ELR (cell line): ENCODE measurements at regions not wholly inside any gene's neighbourhood (a gene's known extent, or its start where the extent isn't known, plus 50 kb on each side); places are given as distances from the start of the nearest gene placed in this dataset.

Source experiments
- DNase-seq: peaks from one replicate; pipeline ENCODE4 v3.0.0-alpha.2; 2015; ENCODE audit warnings: low read depth

DNA sequence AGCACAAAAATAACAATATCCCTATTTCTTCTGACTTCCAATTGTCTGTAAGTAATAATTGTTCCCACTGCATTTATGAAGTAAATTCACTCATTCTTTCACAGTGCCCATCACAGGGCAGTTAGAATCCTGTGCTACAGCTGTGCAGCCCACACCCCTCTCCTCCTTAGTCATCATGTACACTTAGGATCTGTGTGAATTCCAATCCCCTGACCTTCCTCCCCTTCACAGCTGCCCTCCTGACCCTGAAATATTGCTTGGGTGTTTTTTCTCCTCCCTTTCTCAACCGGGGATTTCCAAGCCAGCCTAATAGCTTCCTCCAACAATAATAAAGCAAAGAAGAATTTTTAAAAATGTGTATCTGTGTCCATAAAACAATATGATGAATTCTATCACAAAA lies 91.5 kb upstream of the BEND6 start:
- DNase-seq, result peak; percentile 93

DNA sequence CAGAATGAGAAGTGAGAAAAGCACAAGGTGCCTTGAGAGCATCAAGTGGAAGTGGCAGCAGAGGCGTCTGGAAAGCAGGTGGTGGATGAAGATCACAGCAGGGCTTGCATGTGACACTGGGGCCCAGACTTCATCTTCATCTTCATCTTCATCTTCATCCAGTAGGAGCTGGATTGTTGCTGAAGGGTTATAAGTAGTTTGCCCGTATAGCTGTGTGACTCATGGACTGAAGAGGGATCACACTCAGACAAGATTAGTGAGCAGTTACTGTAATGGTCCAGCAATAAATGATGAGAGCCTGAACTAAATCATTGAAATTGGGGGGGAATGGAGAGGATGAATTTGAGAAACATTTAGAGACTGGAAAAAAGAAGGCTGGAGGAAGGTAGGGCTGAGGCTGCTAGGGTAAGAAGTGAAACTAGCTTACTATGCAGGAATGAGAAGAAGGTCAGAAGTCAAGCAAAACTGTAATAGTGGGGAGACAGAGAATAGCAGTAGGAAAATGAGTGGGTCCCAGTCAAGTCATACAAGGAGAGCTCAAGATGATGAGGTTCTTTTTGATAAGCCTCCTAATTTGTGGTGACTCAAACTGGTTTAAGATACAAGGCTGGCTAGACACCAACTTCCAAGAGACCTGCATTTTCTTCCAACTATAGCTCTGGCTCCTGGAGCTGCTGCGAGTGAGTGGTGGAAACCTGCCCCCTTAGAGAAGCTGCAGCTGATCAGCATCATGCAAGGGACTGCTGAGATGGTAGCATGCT lies 92.3 kb upstream of the BEND6 start:
- DNase-seq, result peak; percentile 65

GRCh38 chr6:56860475-56860874 lies 94.4 kb upstream of the BEND6 start:
- DNase-seq, result peak; percentile 77

DNA sequence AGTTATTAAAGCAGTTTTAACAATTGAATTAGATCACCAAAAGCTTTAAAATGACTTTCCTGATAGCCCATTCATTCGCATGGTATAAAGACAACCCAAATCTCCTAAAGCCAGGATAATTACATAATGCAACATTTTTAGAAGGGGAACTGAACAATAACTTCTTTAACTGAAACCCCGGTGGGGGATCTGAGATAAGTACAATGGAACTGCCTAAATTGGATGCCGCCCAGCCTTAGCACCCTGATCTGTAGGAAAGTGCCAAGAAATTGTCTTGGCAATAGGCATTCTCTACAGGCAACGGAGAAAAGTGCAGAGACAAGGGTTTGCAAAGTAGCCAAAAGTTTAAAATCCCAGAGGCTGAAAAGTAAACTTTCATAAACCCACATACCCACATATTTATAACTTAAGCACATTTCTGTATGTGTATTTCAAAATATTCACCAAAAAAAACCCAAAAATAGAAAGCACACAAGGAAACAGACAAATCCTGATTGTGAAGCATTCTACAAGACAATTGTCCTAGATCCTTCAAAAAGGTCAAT lies 98.8 kb upstream of the BEND6 start:
- no peak for DNase-seq

GRCh38 chr6:56854086-56854485 lies 100.8 kb upstream of the BEND6 start:
- DNase-seq, result no peak

GRCh38 chr6:56853541-56853940 lies 101.4 kb upstream of the BEND6 start:
- DNase-seq, result no peak

DNA sequence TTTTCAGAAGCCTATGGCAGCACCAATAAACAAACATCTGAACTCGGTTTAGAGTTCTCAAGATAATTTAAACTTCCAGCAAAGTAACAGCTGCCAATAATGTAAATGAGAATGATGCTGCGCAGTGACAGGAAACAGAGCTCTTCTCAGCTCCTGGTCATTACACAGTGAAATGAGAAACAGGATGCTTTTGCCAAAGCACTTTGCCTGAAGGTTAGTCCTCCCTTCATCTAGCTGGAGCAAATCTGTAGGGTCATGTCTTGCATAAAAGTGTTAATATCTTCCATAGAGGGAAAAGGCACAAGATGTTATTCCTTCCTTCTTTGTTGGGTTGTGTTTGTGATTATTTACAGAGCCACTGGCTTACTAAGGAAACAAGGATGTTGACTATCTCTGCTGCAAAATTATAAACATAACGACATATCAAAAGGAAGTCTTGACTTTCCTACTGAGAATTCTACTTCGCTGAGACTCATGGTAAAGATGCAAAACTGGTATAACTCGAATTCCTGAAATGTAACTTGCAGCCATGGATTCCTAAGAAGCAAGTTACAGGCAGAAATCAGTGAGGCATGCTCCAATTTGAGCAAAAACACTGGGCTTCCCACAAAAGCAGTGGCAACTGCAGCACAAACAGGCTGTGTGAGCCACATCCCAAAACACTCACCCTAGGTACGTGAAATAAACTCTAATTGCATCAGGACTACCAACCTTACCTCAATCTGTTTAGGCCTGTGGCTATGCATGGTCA lies 102.5 kb upstream of the BEND6 start:
- DNase-seq, result peak; percentile 51

GRCh38 chr6:56851541-56852259 lies 103.2 kb upstream of the BEND6 start:
- DNase-seq, result peak; percentile 94

DNA sequence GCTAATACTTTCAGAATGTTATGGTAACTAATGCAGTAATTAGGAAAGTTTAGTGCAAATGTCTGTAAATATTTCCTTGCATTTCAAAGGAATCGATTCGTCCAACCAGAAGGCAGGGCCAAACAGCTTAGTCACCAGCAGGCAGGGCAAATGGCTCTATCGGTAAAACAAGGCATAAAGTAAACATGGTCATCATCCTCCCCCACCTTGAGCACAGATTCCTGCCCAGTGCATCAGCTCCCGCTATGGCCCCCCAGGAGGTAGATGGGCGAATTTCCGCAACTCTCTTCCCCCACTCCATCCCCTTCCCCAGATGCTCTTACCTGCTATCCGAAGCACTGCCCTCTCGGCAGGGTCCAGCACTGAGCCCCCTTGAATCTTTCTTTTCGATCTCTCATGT lies 103.8 kb upstream of the BEND6 start:
- peak; percentile 88 for DNase-seq

DNA sequence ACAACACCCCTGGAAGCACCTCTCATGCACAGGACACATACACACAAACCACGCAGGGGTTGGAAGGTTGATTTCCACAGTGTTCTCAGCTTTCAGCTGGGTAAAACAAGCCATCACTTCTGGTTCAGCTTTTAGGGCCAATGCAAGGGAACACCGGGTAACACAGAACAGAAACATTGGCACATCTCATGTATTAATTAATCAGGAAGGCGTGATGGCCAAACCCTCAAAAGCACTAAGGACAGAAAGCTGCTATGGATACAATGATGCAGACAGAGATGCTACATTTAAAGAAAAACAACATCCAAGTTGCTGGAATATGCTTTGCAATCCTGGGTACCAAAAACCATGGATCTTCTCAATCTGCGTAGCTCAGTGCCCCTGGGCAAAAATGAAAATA lies 104.3 kb upstream of the BEND6 start:
- DNase-seq, result no peak

DNA sequence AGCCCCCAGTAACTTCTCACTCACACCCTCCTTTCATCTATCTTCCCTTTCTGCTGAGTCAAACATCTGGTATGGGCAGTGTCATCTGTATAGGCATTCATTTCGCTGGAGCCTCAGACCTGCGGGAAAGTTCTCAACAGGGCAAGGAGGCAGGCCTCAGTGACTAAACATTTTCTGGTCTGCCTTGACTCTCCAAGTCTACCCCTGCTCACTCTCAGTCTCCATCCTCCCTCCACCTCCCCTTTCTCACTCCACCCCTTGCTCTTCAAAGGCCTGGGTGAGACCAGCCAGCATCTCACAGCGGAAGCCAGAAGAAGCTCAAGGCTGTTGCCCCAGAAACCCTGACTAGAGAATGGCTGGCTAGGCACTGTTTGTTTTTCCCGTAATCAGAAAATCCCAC lies 105.0 kb upstream of the BEND6 start:
- peak; percentile 93 for DNase-seq

DNA sequence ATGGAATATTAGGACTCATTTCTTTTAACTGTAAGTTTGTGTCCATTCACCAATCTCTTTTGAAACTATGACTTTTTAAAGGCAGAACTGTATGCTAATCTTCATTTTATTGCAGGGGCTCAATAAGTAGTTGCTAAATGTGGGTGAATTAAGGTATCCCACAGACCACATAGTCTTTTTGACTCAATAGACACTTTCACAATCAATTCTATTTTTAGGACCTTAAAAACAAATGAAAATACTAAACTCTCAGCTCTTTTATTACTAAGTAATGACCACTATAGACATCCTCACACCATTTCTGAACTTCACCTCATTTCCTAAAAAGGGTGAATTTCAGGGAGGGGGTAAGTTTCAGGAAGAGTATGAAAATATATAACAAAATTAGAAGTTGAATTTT lies 106.8 kb upstream of the BEND6 start:
- no peak for DNase-seq

- no peak for DNase-seq
Measured at GRCh38 chr6:56845032-56845431, 109.9 kb upstream of the BEND6 start.

DNA sequence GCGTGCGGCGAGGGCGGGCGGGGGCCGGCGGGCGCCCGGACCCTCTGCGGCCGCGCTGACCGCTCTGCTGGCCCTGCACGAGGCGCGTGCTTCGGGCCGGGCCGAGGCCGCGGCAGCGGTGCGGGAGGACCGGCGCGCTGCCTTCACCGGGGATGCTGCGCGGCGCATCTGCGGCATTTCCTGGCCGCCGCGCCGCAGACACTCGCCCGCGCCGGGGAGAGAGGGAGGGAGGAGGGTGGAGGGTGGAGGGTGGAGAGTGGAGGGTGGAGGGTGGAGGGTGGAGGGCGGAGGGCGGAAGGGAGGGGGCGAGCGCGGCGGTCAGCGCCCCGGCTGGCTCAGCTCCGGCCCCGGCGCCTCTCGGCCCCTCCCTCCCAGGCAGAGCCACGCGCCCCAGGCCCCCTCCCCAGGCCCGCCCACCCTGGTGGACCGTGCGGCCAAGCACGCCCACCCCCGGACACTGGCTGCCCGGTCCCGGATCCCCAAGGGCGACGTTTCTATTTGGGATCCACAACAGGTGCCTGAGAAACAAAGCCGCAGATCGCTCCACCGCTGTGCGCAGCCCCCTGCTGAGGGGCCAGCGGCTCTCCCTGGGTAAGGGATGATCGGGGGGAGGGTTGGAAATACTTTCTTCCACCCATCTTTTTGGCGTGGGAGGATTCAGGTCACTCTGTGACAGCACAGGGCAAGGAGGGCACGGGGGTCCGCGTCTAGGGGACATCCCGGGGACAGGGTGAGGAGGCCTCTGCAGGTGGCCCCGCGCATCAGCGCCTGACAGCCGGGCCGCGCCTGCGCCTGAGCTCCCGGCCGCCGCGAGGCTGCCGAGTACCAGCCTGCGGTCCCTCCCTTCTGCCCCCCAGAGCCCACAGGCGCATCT lies 111.2 kb upstream of the BEND6 start:
- peak; percentile 91 for DNase-seq

- peak; percentile 79 for DNase-seq
Measured at GRCh38 chr6:56842686-56843475, 112.0 kb upstream of the BEND6 start.

DNA sequence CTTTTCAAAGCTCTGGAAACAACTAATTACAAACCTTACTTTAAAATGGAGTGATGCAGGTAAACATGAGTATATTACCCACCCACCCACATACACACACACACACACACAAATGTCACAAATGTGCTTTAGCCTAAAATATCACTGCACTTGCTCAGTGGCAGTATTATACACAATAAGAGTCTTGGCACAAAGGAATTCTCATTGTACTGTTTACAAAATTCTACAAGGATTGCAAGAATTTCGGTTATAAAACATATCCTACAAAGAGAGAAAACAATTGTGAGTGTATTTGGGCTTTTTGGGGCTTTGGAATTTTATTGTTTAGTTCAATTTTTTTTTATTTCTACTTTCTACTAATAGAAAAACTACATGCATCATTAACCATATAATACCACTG lies 113.2 kb upstream of the BEND6 start:
- DNase-seq, result no peak

DNA sequence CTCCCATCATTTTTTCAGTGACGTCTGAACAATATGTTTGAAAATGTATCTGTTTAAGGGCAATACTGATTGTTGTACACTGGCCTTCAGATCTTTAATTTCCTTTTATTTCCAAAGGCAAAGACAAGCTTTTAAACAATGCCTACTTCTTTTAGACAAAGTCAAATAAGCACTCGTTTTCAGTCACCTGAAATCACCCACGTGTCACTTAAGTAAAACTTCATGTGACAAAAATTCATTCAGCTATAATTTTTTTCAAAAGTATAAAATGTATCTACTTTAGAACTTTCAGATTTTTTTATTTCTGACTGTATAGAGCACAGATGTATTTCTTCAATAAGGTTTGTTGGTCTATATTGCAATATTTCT lies 113.5 kb upstream of the BEND6 start:
- no peak for DNase-seq

GRCh38 chr6:56840467-56841380 lies 114.2 kb upstream of the BEND6 start:
- peak; percentile 87 for DNase-seq

- DNase-seq, result no peak
Measured at GRCh38 chr6:56839533-56840183, 115.2 kb upstream of the BEND6 start.
